ENCODE measurements at regions not wholly inside any gene's neighbourhood (a gene's known extent, or its start where the extent isn't known, plus 50 kb on each side); places are given as distances from the start of the nearest gene placed in this dataset.

- no peak overlapping the region for H3K27ac Mint-ChIP-seq
- H3K36me3 Mint-ChIP-seq = no peaks in the 10 kb centered on the region
- H3K36me3 ChIP-seq (ENCODE audit: insufficient read depth, low read length) = no peaks in the 10 kb centered on the region
- no peak overlapping the region for H3K4me3 ChIP-seq (ENCODE audit: low read length)
- ChIA-PET POLR2A (no interaction called here), CTCF (no interaction called here)
- H3K9me3 ChIP-seq (ENCODE audit: low read length) = no peaks in the 10 kb centered on the region
- no peak overlapping the region for H3K4me3 Mint-ChIP-seq
- H3K27ac ChIP-seq (ENCODE audit: low read depth, low read length) = no peak overlapping the region
- H3K4me1 Mint-ChIP-seq = no peaks in the 10 kb centered on the region
- no peaks in the 10 kb centered on the region for H3K27me3 ChIP-seq (ENCODE audit: insufficient read depth, low read length, poor library complexity, severe bottlenecking)
- H3K4me1 ChIP-seq (ENCODE audit: insufficient read depth, low read length) = no peaks in the 10 kb centered on the region
- no peaks in the 10 kb centered on the region for H3K27me3 Mint-ChIP-seq
- DNase-seq = no peak
- H3K9me3 Mint-ChIP-seq = peaks cover 0 to 7% (median 6%) of the 10 kb centered on the region in 5 donors
Observed at GRCh38 chr3:64756398-64756986, 68.7 kb upstream of the ADAMTS9 start.

- ChIA-PET CTCF (no interaction called here), POLR2A (no interaction called here)
- H3K9me3 Mint-ChIP-seq = peaks cover 0 to 8% (median 2%) of the 10 kb centered on the region in 5 donors
- Histone ChIP-seq H3K27ac (ENCODE audit: low read depth, low read length) (no peak overlapping the region), H3K27me3 (ENCODE audit: insufficient read depth, low read length, poor library complexity, severe bottlenecking) (no peaks in the 10 kb centered on the region), H3K36me3 (ENCODE audit: insufficient read depth, low read length) (no peaks in the 10 kb centered on the region), H3K4me3 (ENCODE audit: low read length) (no peak overlapping the region), H3K9me3 (ENCODE audit: low read length) (no peaks in the 10 kb centered on the region), H3K4me1 (ENCODE audit: insufficient read depth, low read length) (no peaks in the 10 kb centered on the region)
- no peak for DNase-seq
- no peaks in the 10 kb centered on the region for H3K4me1 Mint-ChIP-seq
- H3K4me3 Mint-ChIP-seq = no peak overlapping the region
- no peak overlapping the region for H3K27ac Mint-ChIP-seq
- no peaks in the 10 kb centered on the region for H3K36me3 Mint-ChIP-seq
- peaks cover 0 to 4% of the 10 kb centered on the region in 2 donors for H3K27me3 Mint-ChIP-seq
Observed at GRCh38 chr3:64748244-64748904, 60.6 kb upstream of the ADAMTS9 start.

- no peak overlapping the region for H3K27ac Mint-ChIP-seq
Observed at GRCh38 chr3:64747679-64748078, 59.9 kb upstream of the ADAMTS9 start.

GRCh38 chr3:64743887-64744243 lies 56.1 kb upstream of the ADAMTS9 start:
- CTCF ChIA-PET = no interaction called here
- no peaks in the 10 kb centered on the region for H3K4me1 ChIP-seq (ENCODE audit: insufficient read depth, low read length)
- no peaks in the 10 kb centered on the region for H3K36me3 ChIP-seq (ENCODE audit: insufficient read depth, low read length)
- no peak for DNase-seq
- no peaks in the 10 kb centered on the region for H3K9me3 ChIP-seq (ENCODE audit: low read length)
- Mint-ChIP-seq H3K27ac (no peak overlapping the region), H3K27me3 (peaks cover 0 to 4% of the 10 kb centered on the region in 2 donors), H3K36me3 (no peaks in the 10 kb centered on the region), H3K9me3 (peaks cover 2 to 13% (median 2%) of the 10 kb centered on the region in 5 donors), H3K4me3 (no peak overlapping the region), H3K4me1 (no peaks in the 10 kb centered on the region)
- H3K4me3 ChIP-seq (ENCODE audit: low read length) = no peak overlapping the region
- no peaks in the 10 kb centered on the region for H3K27me3 ChIP-seq (ENCODE audit: insufficient read depth, low read length, poor library complexity, severe bottlenecking)
- POLR2A ChIA-PET = no interaction called here
- no peak overlapping the region for H3K27ac ChIP-seq (ENCODE audit: low read depth, low read length)

More at GRCh38 chr3:64747679-64748078, 59.9 kb upstream of the ADAMTS9 start:
- Histone ChIP-seq H3K27me3 (ENCODE audit: insufficient read depth, low read length, poor library complexity, severe bottlenecking) (no peaks in the 10 kb centered on the region), H3K4me3 (ENCODE audit: low read length) (no peak overlapping the region), H3K36me3 (ENCODE audit: insufficient read depth, low read length) (no peaks in the 10 kb centered on the region), H3K4me1 (ENCODE audit: insufficient read depth, low read length) (no peaks in the 10 kb centered on the region), H3K9me3 (ENCODE audit: low read length) (no peaks in the 10 kb centered on the region), H3K27ac (ENCODE audit: low read depth, low read length) (no peak overlapping the region)
- ChIA-PET POLR2A (no interaction called here), CTCF (no interaction called here)
- no peak for DNase-seq
- no peaks in the 10 kb centered on the region for H3K36me3 Mint-ChIP-seq
- peaks cover 0 to 4% of the 10 kb centered on the region in 2 donors for H3K27me3 Mint-ChIP-seq
- no peaks in the 10 kb centered on the region for H3K4me1 Mint-ChIP-seq
- H3K4me3 Mint-ChIP-seq = no peak overlapping the region
- peaks cover 0 to 8% (median 0%) of the 10 kb centered on the region in 5 donors for H3K9me3 Mint-ChIP-seq

- DNase-seq = no peak
- H3K27me3 ChIP-seq (ENCODE audit: insufficient read depth, low read length, poor library complexity, severe bottlenecking) = no peaks in the 10 kb centered on the region
- peaks cover 0 to 4% of the 10 kb centered on the region in 2 donors for H3K27me3 Mint-ChIP-seq
- H3K4me1 ChIP-seq (ENCODE audit: insufficient read depth, low read length) = no peaks in the 10 kb centered on the region
- no peak overlapping the region for H3K27ac Mint-ChIP-seq
- no peak overlapping the region for H3K4me3 Mint-ChIP-seq
- H3K27ac ChIP-seq (ENCODE audit: low read depth, low read length) = no peak overlapping the region
- CTCF ChIA-PET = no interaction called here
- no peaks in the 10 kb centered on the region for H3K36me3 Mint-ChIP-seq
- no peaks in the 10 kb centered on the region for H3K4me1 Mint-ChIP-seq
- H3K36me3 ChIP-seq (ENCODE audit: insufficient read depth, low read length) = no peaks in the 10 kb centered on the region
- H3K9me3 ChIP-seq (ENCODE audit: low read length) = no peaks in the 10 kb centered on the region
- peaks cover 2 to 13% (median 5%) of the 10 kb centered on the region in 5 donors for H3K9me3 Mint-ChIP-seq
- H3K4me3 ChIP-seq (ENCODE audit: low read length) = no peak overlapping the region
- POLR2A ChIA-PET = no interaction called here
Observed at GRCh38 chr3:64743156-64743886, 55.5 kb upstream of the ADAMTS9 start.

- Histone ChIP-seq H3K4me3 (ENCODE audit: low read length) (no peak overlapping the region), H3K4me1 (ENCODE audit: insufficient read depth, low read length) (no peaks in the 10 kb centered on the region), H3K27me3 (ENCODE audit: insufficient read depth, low read length, poor library complexity, severe bottlenecking) (no peaks in the 10 kb centered on the region), H3K9me3 (ENCODE audit: low read length) (no peaks in the 10 kb centered on the region), H3K27ac (ENCODE audit: low read depth, low read length) (no peak overlapping the region), H3K36me3 (ENCODE audit: insufficient read depth, low read length) (no peaks in the 10 kb centered on the region)
- no peak overlapping the region for H3K4me3 Mint-ChIP-seq
- ChIA-PET POLR2A (no interaction called here), CTCF (interaction anchor here (1.3 kb wide), 1 partner anchor 9 kb away, joined by 3 read pairs; no protein-coding TSS in a partner anchor)
- no peaks in the 10 kb centered on the region for H3K4me1 Mint-ChIP-seq
- H3K9me3 Mint-ChIP-seq = peaks cover 2 to 9% (median 7%) of the 10 kb centered on the region in 5 donors
- no peaks in the 10 kb centered on the region for H3K27me3 Mint-ChIP-seq
- no peaks in the 10 kb centered on the region for H3K36me3 Mint-ChIP-seq
- DNase-seq = no peak
- no peak overlapping the region for H3K27ac Mint-ChIP-seq
Observed at GRCh38 chr3:64741341-64741740, 53.5 kb upstream of the ADAMTS9 start.

GRCh38 chr3:64739971-64740631 lies 52.3 kb upstream of the ADAMTS9 start:
- Mint-ChIP-seq H3K4me1 (no peaks in the 10 kb centered on the region), H3K27ac (no peak overlapping the region), H3K27me3 (no peaks in the 10 kb centered on the region), H3K36me3 (no peaks in the 10 kb centered on the region), H3K9me3 (peaks cover 2 to 11% (median 6%) of the 10 kb centered on the region in 5 donors), H3K4me3 (no peak overlapping the region)
- ChIA-PET CTCF (no interaction called here), POLR2A (no interaction called here)
- DNase-seq = no peak
- H3K4me3 ChIP-seq (ENCODE audit: low read length) = no peak overlapping the region
- no peaks in the 10 kb centered on the region for H3K4me1 ChIP-seq (ENCODE audit: insufficient read depth, low read length)
- no peaks in the 10 kb centered on the region for H3K27me3 ChIP-seq (ENCODE audit: insufficient read depth, low read length, poor library complexity, severe bottlenecking)
- H3K27ac ChIP-seq (ENCODE audit: low read depth, low read length) = no peak overlapping the region
- H3K36me3 ChIP-seq (ENCODE audit: insufficient read depth, low read length) = no peaks in the 10 kb centered on the region
- H3K9me3 ChIP-seq (ENCODE audit: low read length) = no peaks in the 10 kb centered on the region
